GM12874 (cell line): ENCODE measurements at regions not wholly inside any gene's neighbourhood (a gene's known extent, or its start where the extent isn't known, plus 50 kb on each side); places are given as distances from the start of the nearest gene placed in this dataset.

Source experiments
- TF ChIP-seq, protein P1 (sequence below): IDR thresholded peaks from 2 replicates; pipeline ENCODE4 v1.5.1; 2011; ENCODE audit warnings: low read depth, mild to moderate bottlenecking, control low read depth, low read length, moderate library complexity; ENCODE audit not compliant: insufficient read depth

DNA sequence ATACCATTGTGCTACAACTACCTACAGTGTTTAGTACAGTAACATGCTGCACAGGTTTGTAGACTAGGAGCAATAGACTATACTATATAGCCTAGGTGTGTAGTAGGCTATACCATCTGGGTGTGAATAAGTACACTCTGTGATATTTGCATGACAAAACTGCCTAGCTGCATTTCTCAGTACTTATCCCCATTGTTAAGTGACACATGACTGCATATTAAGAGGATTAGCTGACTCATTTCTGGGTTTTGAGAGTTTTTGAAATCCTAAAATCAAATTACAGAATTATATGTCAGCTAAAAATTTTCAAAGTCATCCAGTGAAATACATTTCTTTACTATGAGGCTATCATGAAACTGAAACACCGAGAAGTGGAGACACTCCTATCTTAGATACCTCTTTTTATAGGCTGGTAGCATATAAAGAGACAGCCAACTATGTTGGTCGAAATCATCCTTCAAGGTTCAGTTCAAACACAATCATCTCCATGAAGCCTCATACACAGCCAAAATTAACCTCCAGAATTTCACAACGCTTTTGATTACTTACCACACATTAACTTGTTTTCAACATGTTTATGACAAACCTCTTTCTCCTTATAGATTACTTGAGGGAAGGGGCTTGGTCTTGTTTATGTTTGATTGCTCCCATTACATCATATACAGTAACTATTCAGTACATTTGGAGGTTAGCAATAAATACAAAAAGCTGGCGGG lies 89.8 kb upstream of the ANK3 start:
- TF ChIP-seq, protein P1, sequence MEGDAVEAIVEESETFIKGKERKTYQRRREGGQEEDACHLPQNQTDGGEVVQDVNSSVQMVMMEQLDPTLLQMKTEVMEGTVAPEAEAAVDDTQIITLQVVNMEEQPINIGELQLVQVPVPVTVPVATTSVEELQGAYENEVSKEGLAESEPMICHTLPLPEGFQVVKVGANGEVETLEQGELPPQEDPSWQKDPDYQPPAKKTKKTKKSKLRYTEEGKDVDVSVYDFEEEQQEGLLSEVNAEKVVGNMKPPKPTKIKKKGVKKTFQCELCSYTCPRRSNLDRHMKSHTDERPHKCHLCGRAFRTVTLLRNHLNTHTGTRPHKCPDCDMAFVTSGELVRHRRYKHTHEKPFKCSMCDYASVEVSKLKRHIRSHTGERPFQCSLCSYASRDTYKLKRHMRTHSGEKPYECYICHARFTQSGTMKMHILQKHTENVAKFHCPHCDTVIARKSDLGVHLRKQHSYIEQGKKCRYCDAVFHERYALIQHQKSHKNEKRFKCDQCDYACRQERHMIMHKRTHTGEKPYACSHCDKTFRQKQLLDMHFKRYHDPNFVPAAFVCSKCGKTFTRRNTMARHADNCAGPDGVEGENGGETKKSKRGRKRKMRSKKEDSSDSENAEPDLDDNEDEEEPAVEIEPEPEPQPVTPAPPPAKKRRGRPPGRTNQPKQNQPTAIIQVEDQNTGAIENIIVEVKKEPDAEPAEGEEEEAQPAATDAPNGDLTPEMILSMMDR = no peak

GRCh38 chr10:60476451-60476850 lies 86.8 kb upstream of the ANK3 start:
- TF ChIP-seq, protein P1 = no peak

GRCh38 chr10:60473557-60473956 lies 83.9 kb upstream of the ANK3 start:
- TF ChIP-seq, protein P1 = no peak

- TF ChIP-seq, protein P1 = no peak
These were observed 80.4 kb upstream of the ANK3 start for GRCh38 chr10:60470091-60470490.

- TF ChIP-seq, protein P1 = no peak
These were observed 77.5 kb upstream of the ANK3 start for GRCh38 chr10:60467202-60467546.

DNA sequence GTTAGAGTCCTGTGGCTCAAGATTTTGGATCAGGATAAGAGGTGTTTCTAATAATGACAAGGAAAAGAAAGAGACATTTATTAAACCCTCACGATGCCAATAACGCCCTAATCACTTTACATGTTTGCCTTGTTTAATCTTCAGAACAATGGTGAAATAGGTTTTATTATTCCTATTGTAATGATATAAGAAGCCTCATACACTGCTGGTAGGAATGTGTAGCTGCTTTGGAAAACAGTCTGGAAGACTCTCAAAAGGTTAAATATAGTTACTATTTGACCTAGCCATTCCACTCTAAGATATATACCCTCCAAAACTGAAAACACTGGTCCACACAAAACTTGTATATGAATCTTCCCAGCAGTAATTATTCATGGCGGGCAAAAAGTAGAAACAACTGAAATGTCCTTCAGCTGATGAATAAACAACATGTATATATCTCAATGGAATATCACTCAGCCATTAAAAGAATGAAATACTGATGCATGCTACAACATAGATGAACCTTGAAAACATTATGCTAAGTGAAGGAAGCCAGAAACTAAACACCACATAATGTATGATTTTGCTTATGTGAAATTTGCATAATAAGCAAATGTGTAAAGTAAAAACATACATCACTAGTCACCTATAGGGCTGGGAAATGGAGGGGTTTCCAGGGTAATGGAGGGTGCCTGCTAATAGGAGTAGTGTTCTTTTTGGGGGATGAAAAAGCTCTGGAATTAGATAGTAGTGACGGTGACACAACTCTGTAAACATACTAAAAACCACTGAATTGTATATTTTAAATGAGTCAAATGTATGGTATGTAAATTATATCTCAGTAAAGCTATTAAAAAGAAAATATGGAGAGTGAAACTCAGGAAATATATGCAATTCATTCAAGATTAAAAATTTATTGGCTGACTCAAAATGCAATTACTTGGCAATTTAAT lies 76.9 kb upstream of the ANK3 start:
- TF ChIP-seq, protein P1 = no peak

DNA sequence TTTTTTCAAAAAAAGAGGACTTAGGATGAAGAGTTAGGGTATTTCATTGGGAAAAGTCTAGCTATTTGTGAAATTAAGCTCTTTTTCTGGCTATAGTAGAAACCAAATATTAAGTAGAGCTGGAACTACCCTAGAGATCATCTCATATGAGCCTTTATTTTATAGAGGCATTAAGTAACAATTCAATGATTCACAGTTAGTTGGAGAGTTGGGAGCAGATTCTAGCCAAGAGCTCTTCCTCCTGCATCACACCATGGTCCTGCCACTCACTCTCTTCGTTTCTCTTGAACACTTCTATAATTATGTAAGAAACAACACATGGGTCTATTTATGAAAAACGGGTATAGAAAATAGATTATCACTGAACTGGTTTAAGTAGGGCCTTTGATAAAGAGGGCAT lies 76.1 kb upstream of the ANK3 start:
- TF ChIP-seq, protein P1 = no peak
